Right renal cortex interstitium (tissue), 3 donors: ENCODE measurements at regions not wholly inside any gene's neighbourhood (a gene's known extent, or its start where the extent isn't known, plus 50 kb on each side); places are given as distances from the start of the nearest gene placed in this dataset.
A peak's percentile ranks its signal among the peaks of the same experiment; 100 is the strongest.

Experiments used
- DNase-seq, 3 donors: peaks; one replicate each; pipeline ENCODE4 v3.0.0-alpha.2; 2013; ENCODE audit warnings: low read depth in 3 of 3, low spot score in 2 of 3

GRCh38 chr4:42328978-42329377, 68.3 kb upstream of the SHISA3 start:
- no peak for DNase-seq

GRCh38 chr4:42329421-42329820, 67.9 kb upstream of the SHISA3 start:
- DNase-seq: no peak

- no peak for DNase-seq
Observed at GRCh38 chr4:42330002-42330592, 67.2 kb upstream of the SHISA3 start.

GRCh38 chr4:42331040-42331439, 66.2 kb upstream of the SHISA3 start:
- DNase-seq: no peak

GRCh38 chr4:42331914-42332368, 65.3 kb upstream of the SHISA3 start:
- DNase-seq: no peak

- DNase-seq: no peak
Observed at GRCh38 chr4:42339935-42340406, 57.3 kb upstream of the SHISA3 start.

GRCh38 chr4:42341518-42342026, 55.7 kb upstream of the SHISA3 start:
- DNase-seq: no peak

- DNase-seq: no peak
Observed at GRCh38 chr4:42342459-42342858, 54.8 kb upstream of the SHISA3 start.

- DNase-seq: peak in 1 of 3 donors; percentile 51
Observed at GRCh38 chr4:42344309-42344708, 53.0 kb upstream of the SHISA3 start.

GRCh38 chr4:42344749-42345148, 52.5 kb upstream of the SHISA3 start:
- DNase-seq: no peak

- DNase-seq: no peak
Observed at GRCh38 chr4:42345962-42346544, 51.2 kb upstream of the SHISA3 start.

- no peak for DNase-seq
Observed at GRCh38 chr4:42347076-42347475, 50.2 kb upstream of the SHISA3 start.
